Common myeloid progenitor, CD34-positive (primary cell): ENCODE measurements at regions not wholly inside any gene's neighbourhood (a gene's known extent, or its start where the extent isn't known, plus 50 kb on each side); places are given as distances from the start of the nearest gene placed in this dataset.
"Not testable (repeated sequence)": the region's sequence is repeated elsewhere in the genome, so short reads cannot be mapped to it uniquely, and the experiment has no call there.

Source experiments
- CTCF ChIA-PET: fragments of 350-600 bp; sonication (Branson Sonifier 250); formaldehyde crosslinking; loops from one replicate; lab custom pipeline; 2021; ENCODE audit warnings: antibody characterized with exemption; lab: Charles Lee
- POLR2A ChIA-PET: fragments of 350-600 bp; sonication (Branson Sonifier 250); formaldehyde crosslinking; loops from one replicate; lab custom pipeline; 2021; ENCODE audit warnings: antibody characterized with exemption; lab: Charles Lee
- DNase-seq, 3 donors: peaks; one replicate each; pipeline versions ENCODE4 v3.0.0 to v3.0.0-alpha.2; 2013
- H3K27ac ChIP-seq, 2 experiments: 1 replicate in 1 of 2; 2 replicates in 1 of 2; pipeline ENCODE4 v1.7.0; 2013; ENCODE audit warnings: inconsistent platforms in 2 of 2, low read length in 2 of 2, mild to moderate bottlenecking in 2 of 2, low read depth in 1 of 2, moderate library complexity in 1 of 2; ENCODE audit not compliant: severe bottlenecking in 2 of 2, insufficient read depth in 1 of 2, poor library complexity in 1 of 2
- H3K27me3 ChIP-seq, 5 experiments: replicated peaks in 2 of 5; 1 replicate in 3 of 5; 2 replicates in 2 of 5; pipeline versions ENCODE4 v1.6.1 to v1.7.0; 2013; ENCODE audit warnings: low read length in 4 of 5, mild to moderate bottlenecking in 2 of 5, moderate library complexity in 2 of 5, inconsistent platforms in 1 of 5; ENCODE audit not compliant: insufficient read depth in 5 of 5, control insufficient read depth in 4 of 5
- H3K36me3 ChIP-seq, 4 experiments: 1 replicate in 2 of 4; 2 replicates in 2 of 4; pipeline versions ENCODE4 v1.6.1 to v1.7.0; 2013; ENCODE audit warnings: low read length in 3 of 4, control low read depth in 1 of 4, mild to moderate bottlenecking in 1 of 4; ENCODE audit not compliant: control insufficient read depth in 4 of 4, insufficient read depth in 4 of 4
- H3K4me1 ChIP-seq, 4 experiments: 1 replicate in 3 of 4; 2 replicates in 1 of 4; pipeline versions ENCODE4 v1.6.1 to v1.7.1; 2013; ENCODE audit warnings: low read length in 3 of 4, mild to moderate bottlenecking in 3 of 4, control low read depth in 1 of 4, inconsistent platforms in 1 of 4, moderate library complexity in 1 of 4; ENCODE audit not compliant: control insufficient read depth in 4 of 4, insufficient read depth in 4 of 4; ENCODE audit errors: control extremely low read depth in 1 of 4
- H3K4me3 ChIP-seq, 7 experiments: 1 replicate in 4 of 7; 2 replicates in 3 of 7; pipeline versions ENCODE4 v1.5.1 to v1.7.0; 2013; ENCODE audit warnings: mild to moderate bottlenecking in 7 of 7, low read length in 6 of 7, moderate library complexity in 6 of 7, inconsistent platforms in 2 of 7, low read depth in 2 of 7, control low read depth in 1 of 7; ENCODE audit not compliant: insufficient read depth in 4 of 7, control insufficient read depth in 1 of 7; ENCODE audit errors: extremely low read depth in 1 of 7
- H3K9me3 ChIP-seq, 5 experiments: 1 replicate in 4 of 5; 2 replicates in 1 of 5; pipeline versions ENCODE4 v1.6.1 to v1.7.1; 2013; ENCODE audit warnings: low read length in 4 of 5, mild to moderate bottlenecking in 2 of 5, inconsistent platforms in 1 of 5, low read depth in 1 of 5, moderate library complexity in 1 of 5; ENCODE audit not compliant: control insufficient read depth in 4 of 5, insufficient read depth in 2 of 5; ENCODE audit errors: control extremely low read depth in 1 of 5
- WGBS: methylation state at CpG from one replicate; pipeline ENCODE4 v1.1.5; 2013; ENCODE audit not compliant: insufficient coverage; 5-methylcytosine and 5-hydroxymethylcytosine counted together

- H3K27ac ChIP-seq, POLR2A ChIA-PET, H3K4me3 ChIP-seq, H3K36me3 ChIP-seq, H3K4me1 ChIP-seq, H3K9me3 ChIP-seq, CTCF ChIA-PET, DNase-seq, H3K27me3 ChIP-seq: not testable (repeated sequence)
- no CpG with 5 or more reads among the region's 10 CpGs for WGBS
These were observed 4382.1 kb upstream of the TPTE start for GRCh38 chr21:6139331-6139730.

DNA sequence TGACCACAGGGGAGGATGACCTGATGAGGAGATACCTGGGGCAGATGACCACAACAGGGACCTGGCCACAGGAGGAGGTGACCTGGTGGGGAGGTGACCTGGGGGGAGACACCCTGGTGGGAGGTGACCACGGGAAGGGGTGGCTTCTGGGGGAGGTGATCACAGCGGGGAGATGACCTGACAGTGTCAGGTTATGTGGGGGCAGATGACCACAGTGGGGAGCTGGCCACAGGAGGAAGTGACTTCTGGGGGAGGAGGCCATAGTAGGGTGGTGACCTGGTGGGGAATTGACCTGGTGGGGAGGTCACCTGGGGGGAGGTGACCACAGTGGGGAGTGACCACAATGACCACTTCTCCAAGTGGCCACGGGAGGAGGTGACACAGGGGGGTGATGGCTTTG lies 4381.5 kb upstream of the TPTE start:
- CTCF ChIA-PET, H3K4me3 ChIP-seq, DNase-seq, POLR2A ChIA-PET, H3K4me1 ChIP-seq, H3K27ac ChIP-seq, H3K36me3 ChIP-seq, H3K27me3 ChIP-seq, H3K9me3 ChIP-seq: not testable (repeated sequence)
- WGBS = no CpG with 5 or more reads among the region's 3 CpGs

GRCh38 chr21:6140467-6141137 lies 4380.8 kb upstream of the TPTE start:
- H3K27ac ChIP-seq, H3K36me3 ChIP-seq, H3K4me3 ChIP-seq, H3K27me3 ChIP-seq, H3K4me1 ChIP-seq, POLR2A ChIA-PET, H3K9me3 ChIP-seq, CTCF ChIA-PET, DNase-seq: not testable (repeated sequence)
- WGBS = no CpG with 5 or more reads among the region's 27 CpGs

DNA sequence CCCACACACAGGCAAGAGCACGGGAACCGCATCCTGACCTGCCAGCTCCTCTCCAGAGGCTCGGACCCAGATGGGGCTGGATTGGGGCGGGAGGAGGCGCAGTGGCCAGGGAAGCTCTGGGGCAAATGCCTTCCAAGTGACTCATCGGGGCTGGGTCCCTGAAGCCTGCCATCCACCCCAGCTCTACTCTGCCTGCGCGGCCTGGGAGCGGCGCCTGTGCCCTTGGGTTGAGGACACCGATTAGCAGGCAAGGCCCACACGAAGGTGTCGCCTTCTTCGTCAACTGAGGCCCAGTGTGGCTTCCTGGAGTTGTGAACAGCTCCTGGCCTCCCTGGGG lies 4380.3 kb upstream of the TPTE start:
- CTCF ChIA-PET, H3K4me3 ChIP-seq, DNase-seq, H3K36me3 ChIP-seq, H3K27me3 ChIP-seq, H3K4me1 ChIP-seq, POLR2A ChIA-PET, H3K9me3 ChIP-seq, H3K27ac ChIP-seq: not testable (repeated sequence)
- WGBS = no CpG with 5 or more reads among the region's 14 CpGs

DNA sequence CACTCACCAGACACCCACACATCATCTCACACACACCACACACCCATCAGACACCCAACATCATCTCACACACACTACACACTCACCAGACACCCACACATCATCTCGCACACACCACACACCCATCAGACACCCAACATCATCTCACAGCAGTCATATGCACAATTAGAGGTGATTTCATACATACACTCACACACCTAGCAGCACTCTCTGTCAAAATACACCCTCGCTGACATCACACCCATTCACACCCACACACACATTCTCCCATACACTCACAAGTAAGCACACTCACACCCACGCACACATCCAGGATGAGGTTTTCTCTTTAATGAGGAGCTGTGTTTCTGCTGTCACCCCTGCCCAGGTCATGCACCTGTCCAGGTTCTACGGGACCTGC lies 4368.2 kb upstream of the TPTE start:
- H3K4me1 ChIP-seq, H3K4me3 ChIP-seq, H3K36me3 ChIP-seq, H3K9me3 ChIP-seq, DNase-seq, CTCF ChIA-PET, POLR2A ChIA-PET, H3K27ac ChIP-seq, H3K27me3 ChIP-seq: not testable (repeated sequence)
- no CpG with 5 or more reads among the region's 4 CpGs for WGBS

GRCh38 chr21:6154524-6155320 lies 4366.7 kb upstream of the TPTE start:
- H3K36me3 ChIP-seq, DNase-seq, H3K27me3 ChIP-seq, H3K9me3 ChIP-seq, H3K4me3 ChIP-seq, CTCF ChIA-PET, H3K27ac ChIP-seq, H3K4me1 ChIP-seq, POLR2A ChIA-PET: not testable (repeated sequence)
- no CpG with 5 or more reads among the region's 30 CpGs for WGBS

- H3K9me3 ChIP-seq, DNase-seq, CTCF ChIA-PET, H3K27ac ChIP-seq, H3K4me3 ChIP-seq, H3K36me3 ChIP-seq, H3K4me1 ChIP-seq, POLR2A ChIA-PET, H3K27me3 ChIP-seq: not testable (repeated sequence)
- no CpG with 5 or more reads among the region's 27 CpGs for WGBS
These were observed 4364.5 kb upstream of the TPTE start for GRCh38 chr21:6156712-6157389.
